ENCODE measurements at regions not wholly inside any gene's neighbourhood (a gene's known extent, or its start where the extent isn't known, plus 50 kb on each side); places are given as distances from the start of the nearest gene placed in this dataset.

DNA sequence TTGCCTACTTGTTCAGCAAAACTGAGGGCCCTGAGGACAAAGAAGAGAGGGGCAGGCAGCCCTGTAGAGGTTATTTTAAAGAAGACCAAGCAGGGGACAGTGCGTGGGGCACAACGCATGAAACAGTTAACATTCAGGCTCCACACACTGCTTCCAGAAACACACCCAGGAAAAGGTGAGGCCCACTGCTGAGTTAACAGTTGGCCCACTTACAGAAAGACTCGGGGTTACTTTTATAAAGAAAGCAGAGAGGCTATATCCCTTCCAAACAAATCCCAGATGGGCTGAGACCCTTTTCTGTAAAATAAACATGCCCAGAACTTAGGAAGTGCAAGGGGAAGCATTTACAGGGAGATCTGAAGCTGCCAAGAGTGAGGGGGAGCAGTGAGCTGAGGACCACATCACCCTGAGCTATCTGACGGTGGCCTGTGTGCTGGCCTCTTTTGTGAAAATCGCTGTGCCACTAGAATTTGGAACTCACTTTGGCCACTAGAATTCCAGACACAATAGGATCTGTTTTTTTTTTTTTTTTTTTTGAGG, 49.8 kb upstream of the SSTR4 start:
- RAD21 ChIA-PET (ENCODE audit: unreplicated experiment), result no interaction called here
- BruUV-seq (replicated peaks), result no TSS peak
- in situ Hi-C loops (cut with MboI), result no loop called here

More for the DNA sequence above, 49.8 kb upstream of the SSTR4 start:
- DNase-seq (ENCODE audit: low read depth, low spot score) (no peak), ATAC-seq (no peak), FAIRE-seq (no peak)
- Histone ChIP-seq H3K27me3 (replicated peaks in 1 of 2; ENCODE audit: control insufficient read depth in 2 of 2, insufficient read depth in 2 of 2, low read length in 1 of 2) (no peaks in the 10 kb centered on the region; a peak in 1 of 4 replicates), H3K4me1 (ENCODE audit: control insufficient read depth, insufficient read depth, low read length) (no peaks in the 10 kb centered on the region), H4K20me1 (ENCODE audit: control insufficient read depth, insufficient read depth) (no peaks in the 10 kb centered on the region), H3K36me3 (ENCODE audit: control insufficient read depth in 2 of 2, insufficient read depth in 2 of 2, low read length in 1 of 2) (no peaks in the 10 kb centered on the region), H3K27ac (ENCODE audit: control insufficient read depth, insufficient read depth) (no peak overlapping the region), H3K4me2 (ENCODE audit: control insufficient read depth, insufficient read depth) (no peak overlapping the region), H3K79me2 (ENCODE audit: control insufficient read depth, insufficient read depth, low read length) (no peaks in the 10 kb centered on the region), H3K9me3 (replicated peaks; ENCODE audit: control insufficient read depth, insufficient read depth, low read length) (no peaks in the 10 kb centered on the region; the same call in 2 of the 3 replicates), H3K9ac (ENCODE audit: control insufficient read depth, insufficient read depth, low read length) (no peak overlapping the region), H2AFZ (ENCODE audit: control insufficient read depth, low read depth, low read length) (no peak overlapping the region), H3K4me3 (no peak overlapping the region)
- ChIA-PET CTCF (interaction anchor here (0.9 kb wide), 1 partner anchor 12 kb away, joined by 3 read pairs; no protein-coding TSS in a partner anchor), SMC1A (ENCODE audit: uncharacterized antibody, unreplicated experiment) (no interaction called here), POLR2A (no interaction called here)
- 26% methylated on average over 5 of the region's 5 CpGs for WGBS (ENCODE audit: insufficient coverage, insufficient replicate concordance, low lambda C conversion rate, missing lambda C conversion rate)
- no peak for TF ChIP-seq YY1 (IDR thresholded peaks at IDR 0.05; ENCODE audit: low read depth, low read length)
- TF ChIP-seq GABPA (IDR thresholded peaks at IDR 0.05; ENCODE audit: low read depth), result no peak
- TF ChIP-seq SIX5 (IDR thresholded peaks at IDR 0.05; ENCODE audit: low read depth, low read length, severe bottlenecking), result no peak
- intact Hi-C loops (cut with micrococcal nuclease; ENCODE audit: unreplicated experiment), result no loop called here

All from GM12878 (cell line).